ENCODE measurements at regions not wholly inside any gene's neighbourhood (a gene's known extent, or its start where the extent isn't known, plus 50 kb on each side); places are given as distances from the start of the nearest gene placed in this dataset.

- no peak for DNase-seq (ENCODE audit: low read depth in 2 of 2)
Observed at GRCh38 chr4:152021788-152022438, 261.1 kb upstream of the GATB start.

GRCh38 chr4:152020073-152020472 is 259.3 kb upstream of the GATB start:
- no peak for DNase-seq (ENCODE audit: low read depth in 2 of 2)

GRCh38 chr4:152016303-152016620 is 255.5 kb upstream of the GATB start:
- DNase-seq (ENCODE audit: low read depth in 2 of 2) = no peak

- no peak for DNase-seq (ENCODE audit: low read depth in 2 of 2)
Observed at GRCh38 chr4:152015597-152016302, 254.9 kb upstream of the GATB start.

GRCh38 chr4:152014280-152014679 is 253.5 kb upstream of the GATB start:
- no peak for DNase-seq (ENCODE audit: low read depth in 2 of 2)

GRCh38 chr4:152011469-152011868 is 250.7 kb upstream of the GATB start:
- DNase-seq (ENCODE audit: low read depth in 2 of 2) = no peak

- no peak for DNase-seq (ENCODE audit: low read depth in 2 of 2)
Observed at GRCh38 chr4:152010710-152011079, 249.9 kb upstream of the GATB start.

- no peak for DNase-seq (ENCODE audit: low read depth in 2 of 2)
Observed at GRCh38 chr4:152009983-152010709, 249.3 kb upstream of the GATB start.

- no peak for DNase-seq (ENCODE audit: low read depth in 2 of 2)
Observed at GRCh38 chr4:152009031-152009670, 248.3 kb upstream of the GATB start.

GRCh38 chr4:152007111-152007510 is 246.3 kb upstream of the GATB start:
- no peak for DNase-seq (ENCODE audit: low read depth in 2 of 2)

GRCh38 chr4:152004801-152005200 is 244.0 kb upstream of the GATB start:
- DNase-seq (ENCODE audit: low read depth in 2 of 2) = no peak

GRCh38 chr4:152000518-152000917 is 239.7 kb upstream of the GATB start:
- DNase-seq (ENCODE audit: low read depth in 2 of 2) = no peak

- no peak for DNase-seq (ENCODE audit: low read depth in 2 of 2)
Observed at GRCh38 chr4:151998723-151999122, 237.9 kb upstream of the GATB start.

- no peak for DNase-seq (ENCODE audit: low read depth in 2 of 2)
Observed at GRCh38 chr4:151997461-151997860, 236.7 kb upstream of the GATB start.

- DNase-seq (ENCODE audit: low read depth in 2 of 2) = no peak
Observed at GRCh38 chr4:151994429-151994828, 233.6 kb upstream of the GATB start.

- DNase-seq (ENCODE audit: low read depth in 2 of 2) = no peak
Observed at GRCh38 chr4:151993521-151993920, 232.7 kb upstream of the GATB start.

- DNase-seq (ENCODE audit: low read depth in 2 of 2) = no peak
Observed at GRCh38 chr4:151992332-151993154, 231.7 kb upstream of the GATB start.

- no peak for DNase-seq (ENCODE audit: low read depth in 2 of 2)
Observed at GRCh38 chr4:151991884-151992167, 231.0 kb upstream of the GATB start.

- DNase-seq (ENCODE audit: low read depth in 2 of 2) = no peak
Observed at GRCh38 chr4:151991001-151991883, 230.4 kb upstream of the GATB start.

- no peak for DNase-seq (ENCODE audit: low read depth in 2 of 2)
Observed at GRCh38 chr4:151990201-151990600, 229.4 kb upstream of the GATB start.

GRCh38 chr4:151988591-151988990 is 227.8 kb upstream of the GATB start:
- no peak for DNase-seq (ENCODE audit: low read depth in 2 of 2)
